ENCODE measurements at regions not wholly inside any gene's neighbourhood (a gene's known extent, or its start where the extent isn't known, plus 50 kb on each side); places are given as distances from the start of the nearest gene placed in this dataset.

DNA sequence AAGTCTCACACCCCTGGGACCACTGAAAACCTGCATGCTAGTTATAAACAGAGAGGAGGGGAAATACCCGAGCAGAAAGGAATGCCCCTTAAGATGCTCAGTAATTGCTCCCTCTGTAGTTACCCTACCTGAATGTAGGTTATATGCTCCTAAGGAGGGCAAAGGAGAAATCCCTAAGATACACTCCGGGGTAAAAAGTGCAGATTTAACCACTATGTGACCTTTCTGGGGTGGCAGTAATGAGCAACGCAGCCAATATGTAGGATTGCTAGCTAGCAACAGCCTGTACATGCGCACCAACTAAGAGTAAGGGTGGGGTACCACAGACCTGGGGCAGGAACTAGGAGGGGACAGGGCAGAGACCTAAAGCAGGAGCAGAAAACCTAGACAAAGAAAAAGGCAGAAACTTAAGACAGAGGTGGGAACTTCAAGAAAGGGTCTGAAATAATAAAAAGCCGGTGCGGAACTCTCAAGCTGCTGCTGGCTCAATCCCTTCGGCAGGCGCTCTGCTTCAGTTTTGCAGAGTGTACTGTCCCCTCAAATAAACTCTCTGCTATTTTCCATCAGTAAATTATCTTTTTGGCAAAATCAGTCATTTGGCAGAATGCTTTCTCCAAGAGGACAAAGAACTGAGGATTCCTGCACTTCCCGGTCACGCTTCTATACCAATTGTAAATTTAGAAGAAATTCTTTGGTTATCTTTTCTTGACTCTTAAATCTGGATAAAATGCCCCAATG is 823.8 kb downstream of the CDH11 start:
- H3K9me3 ChIP-seq = no peaks in the 10 kb centered on the region
- H3K4me1 ChIP-seq = no peaks in the 10 kb centered on the region
- TF ChIP-seq, protein P1, sequence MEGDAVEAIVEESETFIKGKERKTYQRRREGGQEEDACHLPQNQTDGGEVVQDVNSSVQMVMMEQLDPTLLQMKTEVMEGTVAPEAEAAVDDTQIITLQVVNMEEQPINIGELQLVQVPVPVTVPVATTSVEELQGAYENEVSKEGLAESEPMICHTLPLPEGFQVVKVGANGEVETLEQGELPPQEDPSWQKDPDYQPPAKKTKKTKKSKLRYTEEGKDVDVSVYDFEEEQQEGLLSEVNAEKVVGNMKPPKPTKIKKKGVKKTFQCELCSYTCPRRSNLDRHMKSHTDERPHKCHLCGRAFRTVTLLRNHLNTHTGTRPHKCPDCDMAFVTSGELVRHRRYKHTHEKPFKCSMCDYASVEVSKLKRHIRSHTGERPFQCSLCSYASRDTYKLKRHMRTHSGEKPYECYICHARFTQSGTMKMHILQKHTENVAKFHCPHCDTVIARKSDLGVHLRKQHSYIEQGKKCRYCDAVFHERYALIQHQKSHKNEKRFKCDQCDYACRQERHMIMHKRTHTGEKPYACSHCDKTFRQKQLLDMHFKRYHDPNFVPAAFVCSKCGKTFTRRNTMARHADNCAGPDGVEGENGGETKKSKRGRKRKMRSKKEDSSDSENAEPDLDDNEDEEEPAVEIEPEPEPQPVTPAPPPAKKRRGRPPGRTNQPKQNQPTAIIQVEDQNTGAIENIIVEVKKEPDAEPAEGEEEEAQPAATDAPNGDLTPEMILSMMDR (IDR thresholded peaks at IDR 0.05) = no peak
- H3K27ac ChIP-seq = no peak overlapping the region
- H3K36me3 ChIP-seq = no peaks in the 10 kb centered on the region
- H3K27me3 ChIP-seq = no peaks in the 10 kb centered on the region
- no peak overlapping the region for H3K4me3 ChIP-seq
- intact Hi-C loops (cut with DNase I) = no loop called here
- H3K9ac ChIP-seq (ENCODE audit: low read depth in 2 of 2, low read length in 2 of 2) = no peak overlapping the region
- no peak for DNase-seq

DNA sequence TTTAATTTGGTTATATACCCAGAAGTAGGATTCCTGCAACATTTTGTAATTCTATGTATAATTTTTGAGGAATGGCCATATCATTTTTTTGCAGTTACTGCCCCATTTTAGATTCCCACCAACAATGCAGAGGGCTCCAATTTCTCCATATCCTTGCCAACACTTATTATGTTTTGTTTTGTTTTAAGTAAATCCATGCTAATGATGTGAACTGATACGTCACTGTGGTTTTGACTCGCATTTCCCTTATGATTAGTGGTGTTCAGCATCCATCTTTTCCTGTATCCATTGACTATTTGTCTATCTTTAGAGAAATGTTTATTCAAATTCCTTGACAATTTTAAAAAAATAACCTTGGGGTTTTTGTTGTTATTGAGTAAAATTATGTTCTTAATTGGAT is 826.4 kb downstream of the CDH11 start:
- intact Hi-C loops (cut with DNase I) = no loop called here
- TF ChIP-seq, protein P1 (IDR thresholded peaks at IDR 0.05) = no peak
- H3K9ac ChIP-seq (ENCODE audit: low read depth in 2 of 2, low read length in 2 of 2) = no peak overlapping the region
- no peak overlapping the region for H3K27ac ChIP-seq
- H3K36me3 ChIP-seq = no peaks in the 10 kb centered on the region
- H3K4me1 ChIP-seq = no peaks in the 10 kb centered on the region
- no peaks in the 10 kb centered on the region for H3K27me3 ChIP-seq
- H3K4me3 ChIP-seq = no peak overlapping the region
- H3K9me3 ChIP-seq = no peaks in the 10 kb centered on the region
- DNase-seq = no peak

DNA sequence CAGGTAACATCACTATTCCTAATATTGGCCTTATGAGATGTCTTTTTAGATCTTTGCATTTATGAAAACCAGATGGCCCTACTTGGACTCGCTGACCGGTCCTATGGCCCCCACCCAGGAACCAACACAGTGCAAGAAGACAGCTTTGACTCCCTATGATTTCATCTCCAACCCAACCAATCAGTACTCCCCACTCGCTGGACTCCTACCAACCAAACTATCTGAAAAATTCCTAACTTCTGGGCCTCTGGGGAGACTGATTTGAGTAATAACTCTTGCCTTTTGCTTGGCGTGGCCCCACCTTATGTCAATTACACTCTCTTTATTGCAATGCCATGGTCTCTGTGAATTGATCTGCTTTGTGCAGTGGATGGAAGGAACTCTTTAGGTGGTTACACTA is 828.9 kb downstream of the CDH11 start:
- Histone ChIP-seq H3K27ac (no peak overlapping the region), H3K9me3 (no peaks in the 10 kb centered on the region), H3K27me3 (no peaks in the 10 kb centered on the region), H3K4me1 (no peaks in the 10 kb centered on the region), H3K4me3 (no peak overlapping the region), H3K36me3 (no peaks in the 10 kb centered on the region), H3K9ac (ENCODE audit: low read depth in 2 of 2, low read length in 2 of 2) (no peak overlapping the region)
- TF ChIP-seq, protein P1 (IDR thresholded peaks at IDR 0.05) = no peak
- intact Hi-C loops (cut with DNase I) = no loop called here
- no peak for DNase-seq

DNA sequence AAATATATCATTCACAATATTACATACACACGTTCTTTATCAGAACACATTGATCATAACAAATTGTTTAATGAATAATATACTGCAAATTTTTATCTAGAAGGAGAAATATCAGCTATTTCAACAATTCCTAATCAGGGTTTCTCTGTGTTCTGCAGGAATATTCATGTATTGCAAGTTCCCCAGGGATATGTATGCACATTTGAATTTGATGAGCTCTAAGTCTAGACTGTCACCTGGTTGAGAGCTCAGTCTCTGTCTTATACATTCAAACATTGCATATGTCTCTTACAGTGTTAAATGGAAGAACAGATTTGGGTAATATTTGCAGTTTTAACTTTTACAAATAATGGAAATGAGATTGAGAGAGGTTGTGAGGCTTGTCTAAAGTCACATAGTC is 829.7 kb downstream of the CDH11 start:
- no peak for DNase-seq
- H3K9ac ChIP-seq (ENCODE audit: low read depth in 2 of 2, low read length in 2 of 2) = no peak overlapping the region
- H3K4me1 ChIP-seq = no peaks in the 10 kb centered on the region
- intact Hi-C loops (cut with DNase I) = no loop called here
- H3K27ac ChIP-seq = no peak overlapping the region
- H3K36me3 ChIP-seq = no peaks in the 10 kb centered on the region
- no peaks in the 10 kb centered on the region for H3K27me3 ChIP-seq
- no peaks in the 10 kb centered on the region for H3K9me3 ChIP-seq
- H3K4me3 ChIP-seq = no peak overlapping the region
- TF ChIP-seq, protein P1 (IDR thresholded peaks at IDR 0.05) = no peak

DNA sequence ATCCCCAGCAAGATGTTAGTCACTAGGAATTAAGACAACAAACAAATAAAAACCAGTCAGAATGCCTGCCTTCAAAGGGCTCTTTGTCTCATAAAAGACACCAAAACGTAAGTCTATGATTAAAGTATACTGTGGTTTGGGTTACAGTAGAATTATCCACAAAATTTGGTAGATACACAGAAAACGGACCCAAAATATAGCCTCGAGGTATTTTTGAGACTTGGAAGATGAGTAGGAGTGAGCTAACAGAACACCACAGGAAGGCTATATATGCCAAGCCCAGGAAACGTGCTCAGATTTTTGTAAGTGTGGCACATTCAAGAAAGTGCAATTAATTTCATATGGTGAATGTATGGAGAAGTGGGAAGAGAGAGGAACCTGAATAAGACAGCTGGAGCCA is 831.4 kb downstream of the CDH11 start:
- intact Hi-C loops (cut with DNase I) = no loop called here
- TF ChIP-seq, protein P1 (IDR thresholded peaks at IDR 0.05) = no peak
- no peak overlapping the region for H3K27ac ChIP-seq

More for the DNA sequence above, 831.4 kb downstream of the CDH11 start:
- no peaks in the 10 kb centered on the region for H3K27me3 ChIP-seq
- no peak for DNase-seq
- H3K4me1 ChIP-seq = no peaks in the 10 kb centered on the region
- H3K9me3 ChIP-seq = no peaks in the 10 kb centered on the region
- H3K4me3 ChIP-seq = no peak overlapping the region
- no peak overlapping the region for H3K9ac ChIP-seq (ENCODE audit: low read depth in 2 of 2, low read length in 2 of 2)
- no peaks in the 10 kb centered on the region for H3K36me3 ChIP-seq

All from colonic mucosa (tissue), 4 donors.